ENCODE measurements at regions not wholly inside any gene's neighbourhood (a gene's known extent, or its start where the extent isn't known, plus 50 kb on each side); places are given as distances from the start of the nearest gene placed in this dataset.

DNA sequence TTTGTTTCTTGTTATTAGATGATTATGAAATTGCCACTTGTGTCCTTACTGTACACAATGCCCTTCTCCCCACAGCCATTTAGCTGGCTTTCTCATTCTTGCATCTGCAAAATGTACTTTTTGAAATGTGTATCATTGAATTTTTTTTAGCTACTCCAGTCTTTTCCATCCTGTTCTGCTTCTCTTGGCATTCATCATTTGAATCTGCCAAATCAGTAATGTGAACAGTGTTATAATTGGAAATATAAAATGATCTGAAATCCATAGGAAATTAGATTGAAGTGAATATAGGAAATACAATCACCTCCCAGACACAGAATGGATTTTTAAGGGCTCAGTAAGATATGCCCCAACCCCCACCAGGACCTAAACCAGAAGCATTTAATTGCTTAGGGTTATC, 253.4 kb downstream of the C12orf50 start:
- Histone ChIP-seq H3K27me3 (ENCODE audit: control insufficient read depth in 5 of 5, insufficient read depth in 4 of 5, low read length in 5 of 5) (no peaks in the 10 kb centered on the region), H3K9me3 (ENCODE audit: control insufficient read depth in 5 of 5, low read length in 5 of 5) (peaks cover 0 to 4% (median 0%) of the 10 kb centered on the region in 5 donors), H3K4me1 (ENCODE audit: control insufficient read depth in 5 of 5, insufficient read depth in 5 of 5, low read length in 5 of 5) (no peaks in the 10 kb centered on the region), H3K36me3 (ENCODE audit: control insufficient read depth in 5 of 5, insufficient read depth in 5 of 5, low read length in 5 of 5) (no peaks in the 10 kb centered on the region), H3K9ac (ENCODE audit: low read length in 5 of 5) (no peak overlapping the region), H3K27ac (ENCODE audit: low read depth, low read length) (no peak overlapping the region), H3K4me3 (ENCODE audit: low read depth in 1 of 5, low read length in 5 of 5) (no peak overlapping the region)

DNA sequence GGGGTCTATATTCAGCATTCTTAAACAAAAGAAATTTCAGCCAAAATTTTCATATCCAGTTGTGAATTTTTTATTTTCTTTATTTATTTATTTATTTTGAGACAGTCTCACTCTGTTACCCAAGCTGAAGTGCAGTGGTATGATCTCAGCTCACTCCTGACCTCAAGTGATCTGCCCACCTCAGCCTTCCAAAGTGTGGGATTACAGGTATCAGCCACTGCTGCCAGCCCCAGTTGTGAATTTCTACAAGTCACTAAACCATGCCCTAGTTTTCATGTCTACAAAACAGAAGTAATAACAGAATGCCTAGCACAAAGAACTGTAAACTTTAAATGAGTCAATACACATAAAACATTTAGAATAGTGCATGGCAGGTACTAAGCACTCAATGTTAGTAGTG, 254.2 kb downstream of the C12orf50 start:
- no peaks in the 10 kb centered on the region for H3K36me3 ChIP-seq (ENCODE audit: control insufficient read depth in 5 of 5, insufficient read depth in 5 of 5, low read length in 5 of 5)
- no peak overlapping the region for H3K9ac ChIP-seq (ENCODE audit: low read length in 5 of 5)
- H3K27ac ChIP-seq (ENCODE audit: low read depth, low read length): no peak overlapping the region
- H3K27me3 ChIP-seq (ENCODE audit: control insufficient read depth in 5 of 5, insufficient read depth in 4 of 5, low read length in 5 of 5): no peaks in the 10 kb centered on the region
- H3K4me3 ChIP-seq (ENCODE audit: low read depth in 1 of 5, low read length in 5 of 5): no peak overlapping the region
- H3K4me1 ChIP-seq (ENCODE audit: control insufficient read depth in 5 of 5, insufficient read depth in 5 of 5, low read length in 5 of 5): no peaks in the 10 kb centered on the region
- peaks cover 0 to 4% (median 0%) of the 10 kb centered on the region in 5 donors for H3K9me3 ChIP-seq (ENCODE audit: control insufficient read depth in 5 of 5, low read length in 5 of 5)

DNA sequence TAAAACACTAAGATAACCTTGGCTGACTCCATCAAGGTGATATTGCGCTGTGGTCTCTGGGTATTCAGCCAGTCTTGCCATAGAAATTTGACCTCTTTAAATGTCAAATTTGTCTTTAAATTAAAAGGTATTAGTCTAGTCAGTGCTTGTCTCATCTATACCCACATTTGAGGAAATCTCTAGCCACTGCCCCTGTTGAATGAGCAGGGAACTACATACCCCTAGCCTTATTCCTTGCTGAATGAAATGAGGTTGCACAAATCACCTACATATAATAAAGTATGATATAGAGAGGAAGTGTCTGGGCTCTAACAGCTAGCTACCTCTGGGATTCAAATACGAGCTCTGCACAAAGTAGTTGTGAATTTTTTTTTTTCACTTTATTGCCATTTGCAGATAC, 256.8 kb downstream of the C12orf50 start:
- H3K36me3 ChIP-seq (ENCODE audit: control insufficient read depth in 5 of 5, insufficient read depth in 5 of 5, low read length in 5 of 5): no peaks in the 10 kb centered on the region
- no peak overlapping the region for H3K27ac ChIP-seq (ENCODE audit: low read depth, low read length)
- H3K27me3 ChIP-seq (ENCODE audit: control insufficient read depth in 5 of 5, insufficient read depth in 4 of 5, low read length in 5 of 5): no peaks in the 10 kb centered on the region
- H3K4me1 ChIP-seq (ENCODE audit: control insufficient read depth in 5 of 5, insufficient read depth in 5 of 5, low read length in 5 of 5): no peaks in the 10 kb centered on the region
- H3K9ac ChIP-seq (ENCODE audit: low read length in 5 of 5): no peak overlapping the region
- H3K4me3 ChIP-seq (ENCODE audit: low read depth in 1 of 5, low read length in 5 of 5): no peak overlapping the region
- peaks cover 0 to 4% (median 0%) of the 10 kb centered on the region in 5 donors for H3K9me3 ChIP-seq (ENCODE audit: control insufficient read depth in 5 of 5, low read length in 5 of 5)

DNA sequence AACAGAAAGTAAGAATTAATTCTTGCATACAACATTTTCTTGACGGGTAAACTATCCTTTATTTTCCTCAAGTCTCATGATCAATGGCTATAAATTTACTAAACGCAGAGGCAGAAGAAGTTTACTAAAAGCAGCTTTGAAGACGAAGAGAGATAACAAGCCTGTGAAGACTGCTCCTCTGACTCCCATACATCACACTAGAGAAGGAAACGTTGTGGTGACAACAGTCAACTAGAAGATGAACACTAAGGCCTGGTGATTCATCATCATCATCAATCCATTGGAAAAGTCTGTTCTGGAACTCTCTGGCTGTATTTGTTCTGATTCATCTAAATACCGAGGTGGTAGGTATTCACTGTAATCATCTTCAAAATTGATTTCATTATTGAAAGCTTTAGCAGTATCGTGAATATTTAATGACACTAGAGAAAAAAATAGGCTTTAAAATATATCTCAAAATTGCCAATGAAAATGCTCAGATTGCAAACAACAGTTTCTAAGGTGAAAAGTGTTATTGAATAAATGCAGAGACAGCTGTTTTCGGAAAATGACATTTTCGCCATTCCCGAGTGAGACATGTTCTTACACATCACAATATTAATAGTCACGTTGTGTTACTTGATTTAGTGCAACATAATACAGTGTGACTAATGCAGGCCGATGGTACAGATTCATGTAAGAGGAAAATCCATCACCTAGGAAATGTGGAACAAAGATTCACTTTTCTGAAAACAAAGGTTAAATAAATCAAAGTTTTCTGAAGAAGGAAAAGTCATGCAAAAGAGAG, 260.5 kb downstream of the C12orf50 start:
- H3K4me3 ChIP-seq (ENCODE audit: low read depth in 1 of 5, low read length in 5 of 5): no peak overlapping the region
- peaks cover 0 to 4% (median 0%) of the 10 kb centered on the region in 5 donors for H3K9me3 ChIP-seq (ENCODE audit: control insufficient read depth in 5 of 5, low read length in 5 of 5)
- no peaks in the 10 kb centered on the region for H3K27me3 ChIP-seq (ENCODE audit: control insufficient read depth in 5 of 5, insufficient read depth in 4 of 5, low read length in 5 of 5)
- no peak overlapping the region for H3K9ac ChIP-seq (ENCODE audit: low read length in 5 of 5)
- H3K36me3 ChIP-seq (ENCODE audit: control insufficient read depth in 5 of 5, insufficient read depth in 5 of 5, low read length in 5 of 5): no peaks in the 10 kb centered on the region
- H3K27ac ChIP-seq (ENCODE audit: low read depth, low read length): no peak overlapping the region
- H3K4me1 ChIP-seq (ENCODE audit: control insufficient read depth in 5 of 5, insufficient read depth in 5 of 5, low read length in 5 of 5): no peaks in the 10 kb centered on the region

DNA sequence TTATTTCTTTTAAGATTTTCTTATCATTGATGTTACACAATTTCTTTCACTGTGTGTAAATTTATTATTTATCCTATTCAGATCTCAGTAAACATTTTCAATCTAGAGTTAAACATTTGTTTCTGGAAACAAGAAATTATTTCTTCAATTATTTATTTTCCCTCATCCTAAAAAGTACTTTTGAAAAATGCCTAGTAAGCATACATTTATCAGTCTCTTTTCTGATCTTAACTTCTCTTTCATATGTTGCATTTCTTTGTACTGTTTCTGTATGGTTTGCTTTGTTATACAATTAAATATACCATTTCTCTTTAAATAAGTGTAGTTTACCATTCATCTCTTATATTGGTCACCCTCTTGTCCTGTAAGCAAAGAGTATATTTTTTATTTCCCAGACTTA, 263.2 kb downstream of the C12orf50 start:
- no peaks in the 10 kb centered on the region for H3K27me3 ChIP-seq (ENCODE audit: control insufficient read depth in 5 of 5, insufficient read depth in 4 of 5, low read length in 5 of 5)
- H3K36me3 ChIP-seq (ENCODE audit: control insufficient read depth in 5 of 5, insufficient read depth in 5 of 5, low read length in 5 of 5): no peaks in the 10 kb centered on the region
- H3K9ac ChIP-seq (ENCODE audit: low read length in 5 of 5): no peak overlapping the region
- H3K4me1 ChIP-seq (ENCODE audit: control insufficient read depth in 5 of 5, insufficient read depth in 5 of 5, low read length in 5 of 5): no peaks in the 10 kb centered on the region
- no peaks in the 10 kb centered on the region for H3K9me3 ChIP-seq (ENCODE audit: control insufficient read depth in 5 of 5, low read length in 5 of 5)
- H3K4me3 ChIP-seq (ENCODE audit: low read depth in 1 of 5, low read length in 5 of 5): no peak overlapping the region
- no peak overlapping the region for H3K27ac ChIP-seq (ENCODE audit: low read depth, low read length)

DNA sequence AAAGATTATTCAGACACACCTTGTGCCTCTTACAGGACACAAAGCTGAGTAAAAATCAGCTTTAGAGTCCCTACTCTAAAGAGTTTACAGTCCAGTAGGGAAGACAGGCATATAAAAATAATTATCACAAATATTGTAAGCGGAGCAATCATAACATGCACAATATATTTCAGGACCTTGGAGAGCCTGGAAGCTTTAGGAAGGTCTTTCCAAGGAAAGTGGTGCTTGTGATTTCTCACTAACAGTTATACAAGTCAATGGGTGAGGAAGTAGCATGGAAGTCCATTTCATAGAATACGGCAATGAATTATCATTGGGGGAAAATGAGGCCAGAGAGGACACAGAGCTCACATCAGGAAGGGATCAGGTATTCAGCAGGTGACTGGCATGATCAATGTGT, 268.3 kb downstream of the C12orf50 start:
- no peaks in the 10 kb centered on the region for H3K27me3 ChIP-seq (ENCODE audit: control insufficient read depth in 5 of 5, insufficient read depth in 4 of 5, low read length in 5 of 5)
- H3K4me1 ChIP-seq (ENCODE audit: control insufficient read depth in 5 of 5, insufficient read depth in 5 of 5, low read length in 5 of 5): no peaks in the 10 kb centered on the region
- no peak overlapping the region for H3K27ac ChIP-seq (ENCODE audit: low read depth, low read length)
- H3K36me3 ChIP-seq (ENCODE audit: control insufficient read depth in 5 of 5, insufficient read depth in 5 of 5, low read length in 5 of 5): no peaks in the 10 kb centered on the region
- H3K9me3 ChIP-seq (ENCODE audit: control insufficient read depth in 5 of 5, low read length in 5 of 5): no peaks in the 10 kb centered on the region
- H3K9ac ChIP-seq (ENCODE audit: low read length in 5 of 5): no peak overlapping the region
- H3K4me3 ChIP-seq (ENCODE audit: low read depth in 1 of 5, low read length in 5 of 5): no peak overlapping the region

DNA sequence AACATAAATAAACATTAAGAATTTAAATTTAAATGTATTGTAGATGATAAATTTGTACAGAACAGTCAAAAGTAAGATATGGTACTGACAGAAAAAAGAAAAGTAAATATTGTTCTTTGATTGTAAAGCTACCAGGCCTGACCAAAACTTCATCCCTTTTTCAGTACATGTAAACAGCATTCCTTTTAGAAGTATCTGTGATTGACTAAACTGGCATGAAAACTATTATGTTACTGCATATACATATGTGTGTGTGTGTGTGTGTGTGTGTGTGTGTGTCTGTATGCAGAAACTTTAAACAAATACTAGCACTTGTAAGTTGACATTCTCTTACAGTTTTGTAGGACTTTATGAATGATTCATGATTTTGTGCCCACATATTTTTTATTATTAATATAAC, 270.9 kb downstream of the C12orf50 start:
- Histone ChIP-seq H3K27me3 (ENCODE audit: control insufficient read depth in 5 of 5, insufficient read depth in 4 of 5, low read length in 5 of 5) (no peaks in the 10 kb centered on the region), H3K36me3 (ENCODE audit: control insufficient read depth in 5 of 5, insufficient read depth in 5 of 5, low read length in 5 of 5) (no peaks in the 10 kb centered on the region), H3K4me1 (ENCODE audit: control insufficient read depth in 5 of 5, insufficient read depth in 5 of 5, low read length in 5 of 5) (no peaks in the 10 kb centered on the region), H3K9me3 (ENCODE audit: control insufficient read depth in 5 of 5, low read length in 5 of 5) (no peaks in the 10 kb centered on the region), H3K4me3 (ENCODE audit: low read depth in 1 of 5, low read length in 5 of 5) (no peak overlapping the region), H3K27ac (ENCODE audit: low read depth, low read length) (no peak overlapping the region), H3K9ac (ENCODE audit: low read length in 5 of 5) (no peak overlapping the region)

DNA sequence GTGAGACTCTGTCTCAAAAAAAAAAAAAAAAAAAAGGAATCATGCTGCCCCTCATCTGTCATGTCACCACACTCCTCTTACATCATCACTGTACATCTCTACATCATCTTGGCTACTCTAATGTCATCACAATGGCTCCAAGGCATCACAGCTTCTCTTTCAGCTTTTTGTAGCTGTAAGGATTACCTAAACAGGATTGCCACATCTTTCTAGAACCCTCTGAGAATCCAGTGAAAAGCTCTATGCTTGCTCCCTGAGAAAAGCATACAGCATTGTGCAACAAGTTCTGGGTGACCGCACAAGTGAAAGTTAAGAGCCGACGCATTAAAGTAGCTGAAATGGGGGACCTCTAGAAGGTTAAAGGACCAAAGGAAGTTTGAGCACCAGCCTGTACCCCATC, 272.5 kb downstream of the C12orf50 start:
- H3K27ac ChIP-seq (ENCODE audit: low read depth, low read length): no peak overlapping the region

DNA sequence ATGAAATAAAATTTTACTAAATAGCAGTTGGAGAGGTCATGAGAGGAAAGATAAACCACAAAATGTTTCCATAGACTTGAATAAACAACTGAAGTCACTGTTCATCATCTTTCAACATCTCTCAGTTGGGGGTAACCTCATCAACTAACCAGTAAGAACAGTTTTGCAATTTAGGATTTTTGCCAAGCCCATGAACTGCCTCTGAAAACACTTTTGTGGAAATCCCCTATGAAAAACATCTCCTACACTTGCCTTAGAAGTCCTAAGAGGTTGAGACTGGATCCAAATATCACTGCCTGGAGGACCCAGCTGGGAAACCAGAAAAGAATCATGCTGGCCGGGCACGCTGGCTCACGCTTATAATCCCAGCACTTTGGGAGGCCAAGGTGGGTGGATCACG, 273.1 kb downstream of the C12orf50 start:
- H3K4me3 ChIP-seq (ENCODE audit: low read depth in 1 of 5, low read length in 5 of 5): no peak overlapping the region
- H3K27me3 ChIP-seq (ENCODE audit: control insufficient read depth in 5 of 5, insufficient read depth in 4 of 5, low read length in 5 of 5): no peaks in the 10 kb centered on the region
- no peaks in the 10 kb centered on the region for H3K9me3 ChIP-seq (ENCODE audit: control insufficient read depth in 5 of 5, low read length in 5 of 5)
- H3K36me3 ChIP-seq (ENCODE audit: control insufficient read depth in 5 of 5, insufficient read depth in 5 of 5, low read length in 5 of 5): no peaks in the 10 kb centered on the region
- H3K27ac ChIP-seq (ENCODE audit: low read depth, low read length): no peak overlapping the region
- H3K4me1 ChIP-seq (ENCODE audit: control insufficient read depth in 5 of 5, insufficient read depth in 5 of 5, low read length in 5 of 5): no peaks in the 10 kb centered on the region
- H3K9ac ChIP-seq (ENCODE audit: low read length in 5 of 5): no peak overlapping the region

More for the DNA sequence above, 272.5 kb downstream of the C12orf50 start:
- H3K9ac ChIP-seq (ENCODE audit: low read length in 5 of 5): no peak overlapping the region
- no peaks in the 10 kb centered on the region for H3K4me1 ChIP-seq (ENCODE audit: control insufficient read depth in 5 of 5, insufficient read depth in 5 of 5, low read length in 5 of 5)
- H3K27me3 ChIP-seq (ENCODE audit: control insufficient read depth in 5 of 5, insufficient read depth in 4 of 5, low read length in 5 of 5): no peaks in the 10 kb centered on the region
- H3K9me3 ChIP-seq (ENCODE audit: control insufficient read depth in 5 of 5, low read length in 5 of 5): no peaks in the 10 kb centered on the region
- no peaks in the 10 kb centered on the region for H3K36me3 ChIP-seq (ENCODE audit: control insufficient read depth in 5 of 5, insufficient read depth in 5 of 5, low read length in 5 of 5)
- no peak overlapping the region for H3K4me3 ChIP-seq (ENCODE audit: low read depth in 1 of 5, low read length in 5 of 5)

DNA sequence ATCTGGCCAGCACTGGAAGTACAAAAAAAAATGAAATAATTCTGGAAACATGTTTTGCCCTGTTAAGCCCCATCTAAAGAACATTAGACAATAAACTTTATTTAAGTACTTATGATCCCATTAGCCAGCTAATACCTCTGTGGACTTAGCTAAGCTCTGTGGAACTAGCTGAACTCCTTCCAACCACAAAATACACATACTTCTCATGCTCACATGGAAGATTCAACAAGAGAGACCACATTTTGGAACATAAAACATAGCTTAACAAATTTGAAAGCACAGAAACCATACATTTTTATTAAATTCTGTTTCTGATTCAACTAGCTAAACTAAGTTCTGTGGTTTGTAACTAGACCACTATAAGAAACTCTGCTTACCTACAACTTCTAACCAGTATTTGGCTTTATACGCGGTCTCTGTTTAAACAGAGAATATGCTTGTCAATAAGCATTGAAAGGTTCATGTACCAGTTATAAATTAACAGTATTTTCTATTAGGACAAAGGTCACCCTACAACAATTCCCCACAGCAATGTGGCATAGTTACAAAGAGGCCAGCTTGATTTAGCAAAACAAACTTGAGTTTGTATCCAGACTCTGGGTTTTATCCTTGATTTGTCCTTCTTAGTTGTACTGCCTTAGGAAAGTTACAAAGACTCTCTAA, 300.1 kb downstream of the C12orf50 start:
- no peaks in the 10 kb centered on the region for H3K4me1 ChIP-seq (ENCODE audit: control insufficient read depth in 5 of 5, insufficient read depth in 5 of 5, low read length in 5 of 5)
- H3K27ac ChIP-seq (ENCODE audit: low read depth, low read length): no peak overlapping the region
- no peak overlapping the region for H3K4me3 ChIP-seq (ENCODE audit: low read depth in 1 of 5, low read length in 5 of 5)
- H3K9ac ChIP-seq (ENCODE audit: low read length in 5 of 5): no peak overlapping the region
- H3K27me3 ChIP-seq (ENCODE audit: control insufficient read depth in 5 of 5, insufficient read depth in 4 of 5, low read length in 5 of 5): no peaks in the 10 kb centered on the region
- H3K9me3 ChIP-seq (ENCODE audit: control insufficient read depth in 5 of 5, low read length in 5 of 5): no peaks in the 10 kb centered on the region
- no peaks in the 10 kb centered on the region for H3K36me3 ChIP-seq (ENCODE audit: control insufficient read depth in 5 of 5, insufficient read depth in 5 of 5, low read length in 5 of 5)
